CD1c-positive myeloid dendritic cell (primary cell): ENCODE measurements at regions not wholly inside any gene's neighbourhood (a gene's known extent, or its start where the extent isn't known, plus 50 kb on each side); places are given as distances from the start of the nearest gene placed in this dataset.

Experiments
- DNase-seq: peaks from one replicate; pipeline ENCODE4 v3.0.0-alpha.2; 2016; ENCODE audit errors: extremely low spot score

- no peak for DNase-seq
These were observed 57.9 kb upstream of the TMEM72 start for GRCh38 chr10:44853148-44853734.

- DNase-seq = no peak
These were observed 57.3 kb upstream of the TMEM72 start for GRCh38 chr10:44853796-44854195.

GRCh38 chr10:44854693-44855350, 56.3 kb upstream of the TMEM72 start:
- no peak for DNase-seq

- no peak for DNase-seq
These were observed 54.4 kb upstream of the TMEM72 start for GRCh38 chr10:44856696-44857095.

- peak; percentile 59 for DNase-seq
These were observed 53.6 kb upstream of the TMEM72 start for GRCh38 chr10:44857363-44858016.

- DNase-seq = no peak
These were observed 53.1 kb upstream of the TMEM72 start for GRCh38 chr10:44858017-44858371.

GRCh38 chr10:44858988-44859387, 52.1 kb upstream of the TMEM72 start:
- DNase-seq = no peak

GRCh38 chr10:44859546-44860285, 51.4 kb upstream of the TMEM72 start:
- DNase-seq = no peak

GRCh38 chr10:44860811-44861736, 50.1 kb upstream of the TMEM72 start:
- no peak for DNase-seq
